ENCODE measurements at regions not wholly inside any gene's neighbourhood (a gene's known extent, or its start where the extent isn't known, plus 50 kb on each side); places are given as distances from the start of the nearest gene placed in this dataset.

DNA sequence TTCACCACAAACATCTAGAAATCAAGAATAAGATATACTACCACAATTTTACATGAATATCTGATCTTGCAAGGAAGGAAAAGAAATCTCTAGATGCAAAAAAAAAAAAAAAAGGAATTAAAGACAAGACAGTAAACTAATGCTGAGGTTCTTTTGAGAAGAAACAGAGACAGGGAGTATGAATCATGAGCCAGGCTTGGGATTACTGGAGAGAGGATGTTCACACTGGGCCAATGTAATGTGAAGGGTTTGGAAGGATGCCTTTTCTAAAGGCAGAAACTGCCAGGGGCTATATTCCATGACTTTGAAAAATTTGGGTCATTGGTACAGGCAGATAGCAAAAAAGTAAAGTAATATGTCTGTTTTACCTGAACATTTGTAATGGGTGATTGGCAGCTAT is 573.0 kb upstream of the IGFBP3 start:
- ChIA-PET CTCF (no interaction called here), POLR2A (no interaction called here)
- intact Hi-C loops (cut with DNase I, micrococcal nuclease): no loop called here
- Mint-ChIP-seq H3K4me3 (no peak overlapping the region), H3K27ac (no peak overlapping the region), H3K36me3 (ENCODE audit: low read depth) (no peaks in the 10 kb centered on the region), H3K4me1 (ENCODE audit: low read depth) (no peaks in the 10 kb centered on the region), H3K9me3 (peaks cover 18% of the 10 kb centered on the region), H3K27me3 (no peaks in the 10 kb centered on the region)
- ATAC-seq (ENCODE audit: poor library complexity): no peak
- H3K4me3 ChIP-seq (ENCODE audit: low read length): no peak overlapping the region
- TF ChIP-seq, protein P1, sequence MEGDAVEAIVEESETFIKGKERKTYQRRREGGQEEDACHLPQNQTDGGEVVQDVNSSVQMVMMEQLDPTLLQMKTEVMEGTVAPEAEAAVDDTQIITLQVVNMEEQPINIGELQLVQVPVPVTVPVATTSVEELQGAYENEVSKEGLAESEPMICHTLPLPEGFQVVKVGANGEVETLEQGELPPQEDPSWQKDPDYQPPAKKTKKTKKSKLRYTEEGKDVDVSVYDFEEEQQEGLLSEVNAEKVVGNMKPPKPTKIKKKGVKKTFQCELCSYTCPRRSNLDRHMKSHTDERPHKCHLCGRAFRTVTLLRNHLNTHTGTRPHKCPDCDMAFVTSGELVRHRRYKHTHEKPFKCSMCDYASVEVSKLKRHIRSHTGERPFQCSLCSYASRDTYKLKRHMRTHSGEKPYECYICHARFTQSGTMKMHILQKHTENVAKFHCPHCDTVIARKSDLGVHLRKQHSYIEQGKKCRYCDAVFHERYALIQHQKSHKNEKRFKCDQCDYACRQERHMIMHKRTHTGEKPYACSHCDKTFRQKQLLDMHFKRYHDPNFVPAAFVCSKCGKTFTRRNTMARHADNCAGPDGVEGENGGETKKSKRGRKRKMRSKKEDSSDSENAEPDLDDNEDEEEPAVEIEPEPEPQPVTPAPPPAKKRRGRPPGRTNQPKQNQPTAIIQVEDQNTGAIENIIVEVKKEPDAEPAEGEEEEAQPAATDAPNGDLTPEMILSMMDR (IDR thresholded peaks at IDR 0.05): no peak
- H3K9me3 ChIP-seq (ENCODE audit: control insufficient read depth in 1 of 2, insufficient read depth in 1 of 2, low read length in 2 of 2): no peaks in the 10 kb centered on the region
- no peaks in the 10 kb centered on the region for H3K36me3 ChIP-seq (ENCODE audit: insufficient read depth, low read length)
- no peak for DNase-seq
- no peaks in the 10 kb centered on the region for H3K27me3 ChIP-seq (ENCODE audit: control insufficient read depth in 1 of 2, insufficient read depth in 2 of 2, low read length in 2 of 2)
- H3K27ac ChIP-seq (ENCODE audit: low read depth in 1 of 2, low read length in 2 of 2): no peak overlapping the region
- H3K4me1 ChIP-seq (ENCODE audit: insufficient read depth, low read length): no peaks in the 10 kb centered on the region

DNA sequence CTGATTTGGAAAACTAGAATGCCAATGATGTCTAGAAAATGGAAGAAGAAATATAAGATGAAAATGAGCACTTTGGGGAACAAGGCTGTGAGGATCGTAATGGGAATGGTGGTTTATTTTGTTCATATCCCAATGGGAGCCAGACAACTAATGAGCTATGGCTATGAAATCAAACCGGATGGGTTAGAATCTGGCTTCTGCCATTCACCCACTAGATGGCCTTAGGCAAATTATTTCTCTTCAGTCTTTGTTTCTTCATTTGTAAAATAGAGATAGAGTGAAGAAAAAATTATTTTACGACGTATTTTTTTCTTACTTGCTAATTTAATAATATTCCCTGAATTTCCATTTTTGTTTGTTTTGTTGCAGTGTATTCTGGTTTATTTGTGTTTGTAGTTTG is 572.1 kb upstream of the IGFBP3 start:
- no peak overlapping the region for H3K27ac Mint-ChIP-seq
- no peaks in the 10 kb centered on the region for H3K36me3 Mint-ChIP-seq (ENCODE audit: low read depth)
- TF ChIP-seq, protein P1 (IDR thresholded peaks at IDR 0.05): no peak
- no peaks in the 10 kb centered on the region for H3K27me3 ChIP-seq (ENCODE audit: control insufficient read depth in 1 of 2, insufficient read depth in 2 of 2, low read length in 2 of 2)
- H3K4me1 ChIP-seq (ENCODE audit: insufficient read depth, low read length): no peaks in the 10 kb centered on the region
- ATAC-seq (ENCODE audit: poor library complexity) (no peak), DNase-seq (no peak)
- intact Hi-C loops (cut with DNase I, micrococcal nuclease): no loop called here
- H3K27me3 Mint-ChIP-seq: no peaks in the 10 kb centered on the region
- no peak overlapping the region for H3K4me3 ChIP-seq (ENCODE audit: low read length)
- H3K27ac ChIP-seq (ENCODE audit: low read depth in 1 of 2, low read length in 2 of 2): no peak overlapping the region
- H3K9me3 ChIP-seq (ENCODE audit: control insufficient read depth in 1 of 2, insufficient read depth in 1 of 2, low read length in 2 of 2): no peaks in the 10 kb centered on the region
- POLR2A ChIA-PET: no interaction called here
- CTCF ChIA-PET: no interaction called here
- H3K9me3 Mint-ChIP-seq: peaks cover 16% of the 10 kb centered on the region
- H3K4me1 Mint-ChIP-seq (ENCODE audit: low read depth): no peaks in the 10 kb centered on the region
- no peak overlapping the region for H3K4me3 Mint-ChIP-seq
- H3K36me3 ChIP-seq (ENCODE audit: insufficient read depth, low read length): no peaks in the 10 kb centered on the region

DNA sequence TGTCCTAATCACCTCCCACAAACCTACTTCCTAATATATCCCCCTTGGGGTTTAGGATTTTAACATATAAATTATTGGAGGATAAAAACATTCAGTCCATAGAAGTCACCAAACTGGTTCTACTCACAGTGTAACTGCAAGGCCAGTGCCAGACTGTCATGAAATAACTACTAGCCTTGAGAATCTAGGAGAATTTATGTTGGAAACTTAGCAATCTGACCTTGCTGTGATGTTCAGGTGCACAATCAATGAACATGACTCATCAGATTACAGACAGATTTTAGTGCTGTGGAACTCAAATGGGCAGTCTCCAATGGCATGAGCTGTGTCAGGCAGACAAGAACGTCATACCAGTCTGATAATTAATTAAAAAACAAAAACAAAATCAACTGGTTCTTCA is 571.4 kb upstream of the IGFBP3 start:
- no peak overlapping the region for H3K27ac ChIP-seq (ENCODE audit: low read depth in 1 of 2, low read length in 2 of 2)
- no peaks in the 10 kb centered on the region for H3K9me3 ChIP-seq (ENCODE audit: control insufficient read depth in 1 of 2, insufficient read depth in 1 of 2, low read length in 2 of 2)
- no peak overlapping the region for H3K4me3 ChIP-seq (ENCODE audit: low read length)
- CTCF ChIA-PET: no interaction called here
- DNase-seq: no peak
- no peaks in the 10 kb centered on the region for H3K4me1 Mint-ChIP-seq (ENCODE audit: low read depth)
- TF ChIP-seq, protein P1 (IDR thresholded peaks at IDR 0.05): no peak
- intact Hi-C loops (cut with DNase I, micrococcal nuclease): no loop called here
- no peaks in the 10 kb centered on the region for H3K36me3 ChIP-seq (ENCODE audit: insufficient read depth, low read length)
- H3K9me3 Mint-ChIP-seq: peaks cover 16% of the 10 kb centered on the region
- no peaks in the 10 kb centered on the region for H3K27me3 ChIP-seq (ENCODE audit: control insufficient read depth in 1 of 2, insufficient read depth in 2 of 2, low read length in 2 of 2)
- no peak overlapping the region for H3K4me3 Mint-ChIP-seq
- no peak for ATAC-seq (ENCODE audit: poor library complexity)
- no peak overlapping the region for H3K27ac Mint-ChIP-seq
- H3K4me1 ChIP-seq (ENCODE audit: insufficient read depth, low read length): no peaks in the 10 kb centered on the region
- H3K36me3 Mint-ChIP-seq (ENCODE audit: low read depth): no peaks in the 10 kb centered on the region
- POLR2A ChIA-PET: no interaction called here
- H3K27me3 Mint-ChIP-seq: no peaks in the 10 kb centered on the region

Data from CD4-positive, alpha-beta T cell (primary cell).